Osteocyte (in vitro differentiated cells): ENCODE measurements at regions not wholly inside any gene's neighbourhood (a gene's known extent, or its start where the extent isn't known, plus 50 kb on each side); places are given as distances from the start of the nearest gene placed in this dataset.
A peak's percentile ranks its signal among the peaks of the same experiment; 100 is the strongest.

ENCODE experiments used
- DNase-seq: peaks from one replicate; pipeline ENCODE4 v3.0.0; 2021; ENCODE audit warnings: mixed read lengths; ENCODE audit not compliant: unreplicated experiment; ENCODE audit errors: extremely low spot score
- H3K27ac Mint-ChIP-seq: one replicate; pipeline ENCODE4 v1.8.0; 2021; ENCODE audit warnings: mild to moderate bottlenecking, mixed read lengths; ENCODE audit not compliant: unreplicated experiment
- H3K27me3 Mint-ChIP-seq: one replicate; pipeline ENCODE4 v1.8.0; 2021; ENCODE audit warnings: mixed read lengths; ENCODE audit not compliant: unreplicated experiment
- H3K36me3 Mint-ChIP-seq: one replicate; pipeline ENCODE4 v1.8.0; 2021; ENCODE audit warnings: mixed read lengths; ENCODE audit not compliant: unreplicated experiment
- H3K4me1 Mint-ChIP-seq: one replicate; pipeline ENCODE4 v1.8.0; 2021; ENCODE audit warnings: mixed read lengths; ENCODE audit not compliant: unreplicated experiment
- H3K4me3 Mint-ChIP-seq: one replicate; pipeline ENCODE4 v1.8.0; 2021; ENCODE audit warnings: mild to moderate bottlenecking, moderate library complexity, mixed read lengths; ENCODE audit not compliant: unreplicated experiment
- H3K9me3 Mint-ChIP-seq: one replicate; pipeline ENCODE4 v1.8.0; 2021; ENCODE audit warnings: mixed read lengths; ENCODE audit not compliant: unreplicated experiment
- TF ChIP-seq, protein P1 (sequence below): fragments of 200-600 bp; sonication (generic); IDR thresholded peaks from 2 replicates; pipeline ENCODE4 v1.5.0; 2021; ENCODE audit warnings: antibody characterized with exemption, mild to moderate bottlenecking, moderate library complexity

GRCh38 chr14:104515811-104516780, 63.5 kb upstream of the C14orf180 start:
- Mint-ChIP-seq H3K9me3 (peaks cover 9% of the 10 kb centered on the region), H3K36me3 (no peaks in the 10 kb centered on the region), H3K27me3 (no peaks in the 10 kb centered on the region), H3K4me3 (no peak overlapping the region), H3K27ac (no peak overlapping the region), H3K4me1 (no peaks in the 10 kb centered on the region)
- DNase-seq, result peak; percentile 78
- TF ChIP-seq, protein P1, sequence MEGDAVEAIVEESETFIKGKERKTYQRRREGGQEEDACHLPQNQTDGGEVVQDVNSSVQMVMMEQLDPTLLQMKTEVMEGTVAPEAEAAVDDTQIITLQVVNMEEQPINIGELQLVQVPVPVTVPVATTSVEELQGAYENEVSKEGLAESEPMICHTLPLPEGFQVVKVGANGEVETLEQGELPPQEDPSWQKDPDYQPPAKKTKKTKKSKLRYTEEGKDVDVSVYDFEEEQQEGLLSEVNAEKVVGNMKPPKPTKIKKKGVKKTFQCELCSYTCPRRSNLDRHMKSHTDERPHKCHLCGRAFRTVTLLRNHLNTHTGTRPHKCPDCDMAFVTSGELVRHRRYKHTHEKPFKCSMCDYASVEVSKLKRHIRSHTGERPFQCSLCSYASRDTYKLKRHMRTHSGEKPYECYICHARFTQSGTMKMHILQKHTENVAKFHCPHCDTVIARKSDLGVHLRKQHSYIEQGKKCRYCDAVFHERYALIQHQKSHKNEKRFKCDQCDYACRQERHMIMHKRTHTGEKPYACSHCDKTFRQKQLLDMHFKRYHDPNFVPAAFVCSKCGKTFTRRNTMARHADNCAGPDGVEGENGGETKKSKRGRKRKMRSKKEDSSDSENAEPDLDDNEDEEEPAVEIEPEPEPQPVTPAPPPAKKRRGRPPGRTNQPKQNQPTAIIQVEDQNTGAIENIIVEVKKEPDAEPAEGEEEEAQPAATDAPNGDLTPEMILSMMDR, result no peak

GRCh38 chr14:104516906-104517305, 62.7 kb upstream of the C14orf180 start:
- Mint-ChIP-seq H3K27me3 (no peaks in the 10 kb centered on the region), H3K27ac (no peak overlapping the region), H3K4me1 (no peaks in the 10 kb centered on the region), H3K36me3 (no peaks in the 10 kb centered on the region), H3K9me3 (peaks cover 14% of the 10 kb centered on the region), H3K4me3 (no peak overlapping the region)
- peak; percentile 51 for DNase-seq
- TF ChIP-seq, protein P1, result no peak

- Mint-ChIP-seq H3K27ac (no peak overlapping the region), H3K4me1 (no peaks in the 10 kb centered on the region), H3K27me3 (no peaks in the 10 kb centered on the region), H3K9me3 (peaks cover 14% of the 10 kb centered on the region), H3K4me3 (no peak overlapping the region), H3K36me3 (no peaks in the 10 kb centered on the region)
- DNase-seq, result peak; percentile 46
- TF ChIP-seq, protein P1, result no peak
Measured at GRCh38 chr14:104517426-104517825, 62.1 kb upstream of the C14orf180 start.

DNA sequence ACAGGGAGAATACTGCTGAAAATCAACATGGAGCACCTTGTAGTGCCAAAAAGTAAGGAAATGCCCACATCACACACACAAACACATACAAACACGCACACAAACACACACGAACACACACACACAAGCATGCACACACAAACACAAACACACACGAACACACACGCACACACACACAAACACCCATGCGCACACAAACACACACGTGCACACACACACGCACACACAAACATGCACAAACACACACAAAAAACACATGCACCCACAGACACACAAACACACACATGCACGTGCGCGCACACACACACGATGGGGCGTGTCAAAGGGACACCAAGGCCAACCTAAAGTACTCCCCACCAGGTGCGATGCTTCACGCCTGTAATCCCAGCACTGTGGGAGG, 61.7 kb upstream of the C14orf180 start:
- TF ChIP-seq, protein P1, result no peak
- no peak overlapping the region for H3K4me3 Mint-ChIP-seq
- H3K27ac Mint-ChIP-seq, result no peak overlapping the region
- H3K27me3 Mint-ChIP-seq, result no peaks in the 10 kb centered on the region
- H3K4me1 Mint-ChIP-seq, result no peaks in the 10 kb centered on the region
- H3K9me3 Mint-ChIP-seq, result peaks cover 14% of the 10 kb centered on the region
- DNase-seq, result no peak
- no peaks in the 10 kb centered on the region for H3K36me3 Mint-ChIP-seq

GRCh38 chr14:104518659-104519350, 60.8 kb upstream of the C14orf180 start:
- Mint-ChIP-seq H3K4me1 (no peaks in the 10 kb centered on the region), H3K36me3 (no peaks in the 10 kb centered on the region), H3K4me3 (no peak overlapping the region), H3K27me3 (no peaks in the 10 kb centered on the region), H3K9me3 (peaks cover 14% of the 10 kb centered on the region), H3K27ac (no peak overlapping the region)
- peak; percentile 57 for DNase-seq
- TF ChIP-seq, protein P1, result no peak
